Activated naive CD4-positive, alpha-beta T cell treated with anti-CD3 and anti-CD28 coated beads, Interleukin-2, amount 50 U/mL, for 24 hours (primary cell): ENCODE measurements at regions not wholly inside any gene's neighbourhood (a gene's known extent, or its start where the extent isn't known, plus 50 kb on each side); places are given as distances from the start of the nearest gene placed in this dataset.

Experiments
- H3K27ac Mint-ChIP-seq: one replicate; pipeline ENCODE4 v1.8.0; 2021; ENCODE audit warnings: mild to moderate bottlenecking, mixed read lengths
- H3K27me3 Mint-ChIP-seq: one replicate; pipeline ENCODE4 v1.8.0; 2021; ENCODE audit warnings: mixed read lengths
- H3K36me3 Mint-ChIP-seq: one replicate; pipeline ENCODE4 v1.8.0; 2021; ENCODE audit warnings: mixed read lengths
- H3K4me1 Mint-ChIP-seq: one replicate; pipeline ENCODE4 v1.8.0; 2021; ENCODE audit warnings: mixed read lengths
- H3K4me3 Mint-ChIP-seq: one replicate; pipeline ENCODE4 v1.8.0; 2021; ENCODE audit warnings: mild to moderate bottlenecking, mixed read lengths
- H3K9me3 Mint-ChIP-seq: one replicate; pipeline ENCODE4 v1.8.0; 2021; ENCODE audit warnings: mixed read lengths

- no peaks in the 10 kb centered on the region for H3K36me3 Mint-ChIP-seq
- H3K9me3 Mint-ChIP-seq, result no peaks in the 10 kb centered on the region
- H3K4me1 Mint-ChIP-seq, result no peaks in the 10 kb centered on the region
- H3K4me3 Mint-ChIP-seq, result no peak overlapping the region
- no peaks in the 10 kb centered on the region for H3K27me3 Mint-ChIP-seq
- no peak overlapping the region for H3K27ac Mint-ChIP-seq
Observed at GRCh38 chr5:89397096-89397495, 514.1 kb upstream of the MEF2C start.

GRCh38 chr5:89396278-89396954, 513.4 kb upstream of the MEF2C start:
- Mint-ChIP-seq H3K4me1 (no peaks in the 10 kb centered on the region), H3K9me3 (no peaks in the 10 kb centered on the region), H3K27me3 (no peaks in the 10 kb centered on the region), H3K27ac (no peak overlapping the region), H3K36me3 (no peaks in the 10 kb centered on the region), H3K4me3 (no peak overlapping the region)

- Mint-ChIP-seq H3K4me1 (no peaks in the 10 kb centered on the region), H3K9me3 (no peaks in the 10 kb centered on the region), H3K4me3 (no peak overlapping the region), H3K27me3 (no peaks in the 10 kb centered on the region), H3K27ac (no peak overlapping the region), H3K36me3 (no peaks in the 10 kb centered on the region)
Observed at GRCh38 chr5:89395111-89395510, 512.1 kb upstream of the MEF2C start.

GRCh38 chr5:89388872-89389271, 505.9 kb upstream of the MEF2C start:
- Mint-ChIP-seq H3K27ac (no peak overlapping the region), H3K36me3 (no peaks in the 10 kb centered on the region), H3K4me1 (no peaks in the 10 kb centered on the region)

GRCh38 chr5:89384391-89384790, 501.4 kb upstream of the MEF2C start:
- Mint-ChIP-seq H3K4me1 (no peaks in the 10 kb centered on the region), H3K27me3 (no peaks in the 10 kb centered on the region), H3K4me3 (no peak overlapping the region), H3K36me3 (no peaks in the 10 kb centered on the region), H3K27ac (no peak overlapping the region), H3K9me3 (peaks cover 14% of the 10 kb centered on the region)

More at GRCh38 chr5:89388872-89389271, 505.9 kb upstream of the MEF2C start:
- H3K27me3 Mint-ChIP-seq, result no peaks in the 10 kb centered on the region
- no peaks in the 10 kb centered on the region for H3K9me3 Mint-ChIP-seq
- H3K4me3 Mint-ChIP-seq, result no peak overlapping the region

GRCh38 chr5:89380635-89381034, 497.7 kb upstream of the MEF2C start:
- H3K27ac Mint-ChIP-seq, result no peak overlapping the region
- H3K36me3 Mint-ChIP-seq, result no peaks in the 10 kb centered on the region
- H3K4me3 Mint-ChIP-seq, result no peak overlapping the region
- H3K4me1 Mint-ChIP-seq, result no peaks in the 10 kb centered on the region
- H3K27me3 Mint-ChIP-seq, result no peaks in the 10 kb centered on the region
- peaks cover 14% of the 10 kb centered on the region for H3K9me3 Mint-ChIP-seq

GRCh38 chr5:89377767-89378455, 494.9 kb upstream of the MEF2C start:
- no peak overlapping the region for H3K27ac Mint-ChIP-seq
- no peaks in the 10 kb centered on the region for H3K27me3 Mint-ChIP-seq
- H3K9me3 Mint-ChIP-seq, result peaks cover 14% of the 10 kb centered on the region
- H3K36me3 Mint-ChIP-seq, result no peaks in the 10 kb centered on the region
- no peak overlapping the region for H3K4me3 Mint-ChIP-seq
- no peaks in the 10 kb centered on the region for H3K4me1 Mint-ChIP-seq

- H3K9me3 Mint-ChIP-seq, result no peaks in the 10 kb centered on the region
- H3K27ac Mint-ChIP-seq, result no peak overlapping the region
- no peak overlapping the region for H3K4me3 Mint-ChIP-seq
- no peaks in the 10 kb centered on the region for H3K4me1 Mint-ChIP-seq
- H3K36me3 Mint-ChIP-seq, result no peaks in the 10 kb centered on the region
- H3K27me3 Mint-ChIP-seq, result no peaks in the 10 kb centered on the region
Observed at GRCh38 chr5:89374818-89375521, 492.0 kb upstream of the MEF2C start.

GRCh38 chr5:89374144-89374784, 491.3 kb upstream of the MEF2C start:
- Mint-ChIP-seq H3K27me3 (no peaks in the 10 kb centered on the region), H3K4me1 (no peaks in the 10 kb centered on the region), H3K9me3 (no peaks in the 10 kb centered on the region), H3K36me3 (no peaks in the 10 kb centered on the region), H3K4me3 (no peak overlapping the region), H3K27ac (no peak overlapping the region)

GRCh38 chr5:89372176-89372575, 489.2 kb upstream of the MEF2C start:
- no peaks in the 10 kb centered on the region for H3K4me1 Mint-ChIP-seq
- H3K27me3 Mint-ChIP-seq, result no peaks in the 10 kb centered on the region
- H3K4me3 Mint-ChIP-seq, result no peak overlapping the region
- H3K36me3 Mint-ChIP-seq, result no peaks in the 10 kb centered on the region
- no peak overlapping the region for H3K27ac Mint-ChIP-seq
- no peaks in the 10 kb centered on the region for H3K9me3 Mint-ChIP-seq

- no peak overlapping the region for H3K4me3 Mint-ChIP-seq
- no peaks in the 10 kb centered on the region for H3K27me3 Mint-ChIP-seq
- no peak overlapping the region for H3K27ac Mint-ChIP-seq
- H3K9me3 Mint-ChIP-seq, result no peaks in the 10 kb centered on the region
- no peaks in the 10 kb centered on the region for H3K36me3 Mint-ChIP-seq
- no peaks in the 10 kb centered on the region for H3K4me1 Mint-ChIP-seq
Observed at GRCh38 chr5:89371646-89372045, 488.7 kb upstream of the MEF2C start.

- Mint-ChIP-seq H3K27ac (no peak overlapping the region), H3K36me3 (no peaks in the 10 kb centered on the region), H3K27me3 (no peaks in the 10 kb centered on the region), H3K9me3 (no peaks in the 10 kb centered on the region), H3K4me1 (no peaks in the 10 kb centered on the region), H3K4me3 (no peak overlapping the region)
Observed at GRCh38 chr5:89359046-89359445, 476.1 kb upstream of the MEF2C start.

GRCh38 chr5:89353837-89354551, 471.0 kb upstream of the MEF2C start:
- Mint-ChIP-seq H3K4me1 (no peaks in the 10 kb centered on the region), H3K4me3 (no peak overlapping the region), H3K9me3 (no peaks in the 10 kb centered on the region), H3K36me3 (no peaks in the 10 kb centered on the region), H3K27me3 (no peaks in the 10 kb centered on the region), H3K27ac (no peak overlapping the region)

GRCh38 chr5:89351975-89352374, 469.0 kb upstream of the MEF2C start:
- no peak overlapping the region for H3K4me3 Mint-ChIP-seq
- no peaks in the 10 kb centered on the region for H3K27me3 Mint-ChIP-seq
- no peaks in the 10 kb centered on the region for H3K9me3 Mint-ChIP-seq
- no peak overlapping the region for H3K27ac Mint-ChIP-seq
- H3K36me3 Mint-ChIP-seq, result no peaks in the 10 kb centered on the region
- no peaks in the 10 kb centered on the region for H3K4me1 Mint-ChIP-seq

GRCh38 chr5:89351222-89351621, 468.2 kb upstream of the MEF2C start:
- H3K9me3 Mint-ChIP-seq, result no peaks in the 10 kb centered on the region
- H3K36me3 Mint-ChIP-seq, result no peaks in the 10 kb centered on the region
- no peak overlapping the region for H3K4me3 Mint-ChIP-seq
- H3K4me1 Mint-ChIP-seq, result no peaks in the 10 kb centered on the region
- no peaks in the 10 kb centered on the region for H3K27me3 Mint-ChIP-seq
- H3K27ac Mint-ChIP-seq, result no peak overlapping the region
